H1 (cell line): ENCODE measurements at regions not wholly inside any gene's neighbourhood (a gene's known extent, or its start where the extent isn't known, plus 50 kb on each side); places are given as distances from the start of the nearest gene placed in this dataset.

Experiments used
- CTCF ChIA-PET: fragments of 300-600 bp; sonication (Branson Sonifier 250); formaldehyde crosslinking; loops from one replicate; lab custom pipeline; 2021; ENCODE audit not compliant: partially characterized antibody; lab: Charles Lee
- POLR2A ChIA-PET: fragments of 300-600 bp; sonication (Branson Sonifier 250); formaldehyde crosslinking; loops from one replicate; lab custom pipeline; 2021; ENCODE audit warnings: inconsistent platforms; ENCODE audit not compliant: partially characterized antibody; lab: Charles Lee
- DNase-seq, 2 experiments: peaks; one replicate each; pipeline versions ENCODE4 v3.0.0 to v3.0.0-alpha.2; 2010 to 2022; ENCODE audit warnings: low spot score in 2 of 2, low read depth in 1 of 2, mixed read lengths in 1 of 2
- FAIRE-seq: peaks from 2 replicates; lab custom pipeline; 2011; peaks lifted over from hg19 to GRCh38; lab: Jason Lieb, UNC
- H2AFZ ChIP-seq: 2 replicates; pipeline ENCODE4 v1.8.1; 2012; ENCODE audit warnings: low read length, inconsistent platforms
- H2AK5ac ChIP-seq: 2 replicates; pipeline ENCODE4 v1.6.1; 2013; ENCODE audit warnings: low read depth, low read length
- H2BK120ac ChIP-seq: replicated peaks from 2 replicates; pipeline ENCODE3; 2013; ENCODE audit warnings: low read depth, low read length, inconsistent platforms
- H2BK12ac ChIP-seq: 2 replicates; pipeline ENCODE4 v1.6.1; 2013; ENCODE audit warnings: low read depth, low read length
- H2BK15ac ChIP-seq: 2 replicates; pipeline ENCODE4 v1.6.1; 2013; ENCODE audit warnings: low read length
- H2BK20ac ChIP-seq: 2 replicates; pipeline ENCODE4 v1.6.1; 2013; ENCODE audit warnings: low read length
- H2BK5ac ChIP-seq: 2 replicates; pipeline ENCODE4 v1.6.1; 2013; ENCODE audit warnings: low read depth, low read length
- H3K14ac ChIP-seq: 2 replicates; pipeline ENCODE4 v1.6.1; 2013; ENCODE audit warnings: inconsistent platforms; ENCODE audit not compliant: insufficient read length
- H3K18ac ChIP-seq: 2 replicates; pipeline ENCODE4 v1.6.1; 2013; ENCODE audit warnings: low read length; ENCODE audit errors: extremely low read depth
- H3K23ac ChIP-seq: 2 replicates; pipeline ENCODE4 v1.6.1; 2013; ENCODE audit warnings: inconsistent platforms; ENCODE audit not compliant: insufficient read length
- H3K23me2 ChIP-seq: 2 replicates; pipeline ENCODE4 v1.6.1; 2013; ENCODE audit warnings: low read depth, low read length
- H3K27ac ChIP-seq: 2 replicates; pipeline ENCODE4 v1.6.1; 2011; ENCODE audit warnings: low read depth, low read length, inconsistent platforms
- H3K27me3 ChIP-seq, 4 experiments: replicated peaks in 1 of 4; 1 replicate in 1 of 4; 2 replicates in 3 of 4; pipeline versions ENCODE4 v1.6.1 to v1.8.1; 2011 to 2013; ENCODE audit warnings: low read length in 3 of 4, mild to moderate bottlenecking in 3 of 4, inconsistent platforms in 2 of 4, mixed read lengths in 2 of 4, moderate library complexity in 1 of 4; ENCODE audit not compliant: control insufficient read depth in 3 of 4, insufficient read depth in 3 of 4; ENCODE audit errors: extremely low read depth in 1 of 4
- H3K36me3 ChIP-seq, 4 experiments: 2 replicates each; pipeline versions ENCODE4 v1.6.1 to v1.8.1; 2011 to 2013; ENCODE audit warnings: mild to moderate bottlenecking in 4 of 4, low read length in 3 of 4, moderate library complexity in 2 of 4, control low read depth in 1 of 4, inconsistent platforms in 1 of 4; ENCODE audit not compliant: insufficient read depth in 4 of 4, control insufficient read depth in 2 of 4
- H3K4ac ChIP-seq: replicated peaks from 2 replicates; pipeline ENCODE3; 2013; ENCODE audit warnings: low read length, low read depth, mixed read lengths, inconsistent platforms; ENCODE audit not compliant: insufficient read length
- H3K4me1 ChIP-seq, 4 experiments: replicated peaks in 1 of 4; 1 replicate in 1 of 4; 2 replicates in 3 of 4; pipeline versions ENCODE4 v1.6.1 to v1.8.1; 2011 to 2013; ENCODE audit warnings: low read length in 3 of 4, inconsistent platforms in 2 of 4, mixed read lengths in 1 of 4; ENCODE audit not compliant: insufficient read depth in 4 of 4, control insufficient read depth in 3 of 4
- H3K4me2 ChIP-seq, 2 experiments: 2 replicates each; pipeline versions ENCODE4 v1.6.1 to v1.8.1; 2011 to 2013; ENCODE audit warnings: low read depth in 2 of 2, low read length in 2 of 2, control low read depth in 1 of 2, inconsistent platforms in 1 of 2, mild to moderate bottlenecking in 1 of 2; ENCODE audit not compliant: insufficient read depth in 1 of 2
- H3K4me3 ChIP-seq, 4 experiments: fragments of 200-600, 300-600 bp in 1 of 4; sonication (generic), shearing (Covaris generic), sonication (Bioruptor Twin) in 1 of 4; 2 replicates each; pipeline versions ENCODE4 v1.5.1 to v1.8.1; 2011 to 2016; ENCODE audit warnings: low read length in 4 of 4, low read depth in 3 of 4, control low read depth in 2 of 4, inconsistent platforms in 2 of 4, mild to moderate bottlenecking in 2 of 4, mixed read lengths in 1 of 4, moderate library complexity in 1 of 4; ENCODE audit not compliant: insufficient read depth in 2 of 4; ENCODE audit errors: extremely low read depth in 1 of 4
- H3K56ac ChIP-seq: replicated peaks from 2 replicates; pipeline ENCODE3; 2013; ENCODE audit warnings: low read depth, mild to moderate bottlenecking, mixed read lengths, low read length, inconsistent platforms; ENCODE audit not compliant: insufficient read length
- H3K79me1 ChIP-seq: 2 replicates; pipeline ENCODE4 v1.6.1; 2013; ENCODE audit warnings: low read depth, low read length, control low read depth
- H3K79me2 ChIP-seq, 2 experiments: 2 replicates each; pipeline versions ENCODE4 v1.6.1 to v1.8.1; 2012 to 2013; ENCODE audit warnings: low read length in 2 of 2, mild to moderate bottlenecking in 2 of 2, inconsistent platforms in 1 of 2; ENCODE audit not compliant: insufficient read depth in 2 of 2, control insufficient read depth in 1 of 2
- H3K9ac ChIP-seq, 4 experiments: replicated peaks in 1 of 4; 1 replicate in 1 of 4; 2 replicates in 3 of 4; pipeline versions ENCODE4 v1.6.1 to v1.8.1; 2011 to 2013; ENCODE audit warnings: low read depth in 3 of 4, low read length in 3 of 4, control low read depth in 2 of 4, mild to moderate bottlenecking in 2 of 4, moderate library complexity in 2 of 4, inconsistent platforms in 1 of 4; ENCODE audit errors: extremely low read depth in 1 of 4
- H3K9me3 ChIP-seq, 2 experiments: 2 replicates each; pipeline versions ENCODE4 v1.6.1 to v1.8.1; 2012 to 2013; ENCODE audit warnings: mild to moderate bottlenecking in 2 of 2, moderate library complexity in 2 of 2, control low read depth in 1 of 2, inconsistent platforms in 1 of 2, low read depth in 1 of 2, low read length in 1 of 2, mixed read lengths in 1 of 2; ENCODE audit not compliant: insufficient read depth in 2 of 2
- H4K20me1 ChIP-seq, 2 experiments: replicated peaks in 1 of 2; 2 replicates each; pipeline versions ENCODE3 to v1.8.1; 2011 to 2013; ENCODE audit warnings: inconsistent platforms in 2 of 2, low read length in 2 of 2, mild to moderate bottlenecking in 1 of 2; ENCODE audit not compliant: insufficient read depth in 2 of 2, control insufficient read depth in 1 of 2
- H4K5ac ChIP-seq: 2 replicates; pipeline ENCODE4 v1.6.1; 2013; ENCODE audit warnings: low read length, low read depth, mixed read lengths, inconsistent platforms; ENCODE audit not compliant: insufficient read length
- H4K8ac ChIP-seq: 2 replicates; pipeline ENCODE4 v1.8.0; 2013; ENCODE audit warnings: mild to moderate bottlenecking, moderate library complexity, low read length, inconsistent platforms; ENCODE audit not compliant: insufficient read depth; ENCODE audit errors: extremely low read depth
- H4K91ac ChIP-seq: replicated peaks from 2 replicates; pipeline ENCODE3; 2013; ENCODE audit warnings: low read length, mixed read lengths, inconsistent platforms; ENCODE audit not compliant: insufficient read length
- BCL11A ChIP-seq, 2 experiments: IDR thresholded peaks; one replicate each; pipeline ENCODE4 v1.6.1; 2011; ENCODE audit warnings: low read depth in 2 of 2, low read length in 2 of 2, mild to moderate bottlenecking in 2 of 2
- BRCA1 ChIP-seq: IDR thresholded peaks from 2 replicates; pipeline ENCODE4 v1.6.1; 2012; ENCODE audit warnings: low read depth, low read length, improper control_type of control experiment
- CHD2 ChIP-seq: IDR thresholded peaks from 2 replicates; pipeline ENCODE4 v1.6.1; 2012; ENCODE audit warnings: low read length, improper control_type of control experiment
- HDAC2 ChIP-seq, 2 experiments: fragments of 300-600 bp in 1 of 2; sonication (generic) in 1 of 2; IDR thresholded peaks; 2 replicates each; pipeline ENCODE4 v1.6.1; 2011 to 2012; ENCODE audit warnings: low read depth in 2 of 2, low read length in 2 of 2, mild to moderate bottlenecking in 2 of 2, moderate library complexity in 2 of 2, borderline replicate concordance in 1 of 2, inconsistent platforms in 1 of 2
- JUND ChIP-seq: IDR thresholded peaks from 2 replicates; pipeline ENCODE4 v1.6.1; 2011; ENCODE audit warnings: mild to moderate bottlenecking, improper control_type of control experiment, low read length
- KDM4A ChIP-seq: IDR thresholded peaks from one replicate; pipeline ENCODE4 v1.7.1; 2012; ENCODE audit warnings: low read depth, mild to moderate bottlenecking, moderate library complexity, low read length, inconsistent platforms; ENCODE audit not compliant: severe bottlenecking
- POLR2A ChIP-seq, 2 experiments: IDR thresholded peaks; 1 replicate in 1 of 2; 2 replicates in 1 of 2; pipeline ENCODE4 v1.6.1; 2011; ENCODE audit warnings: low read depth in 2 of 2, low read length in 2 of 2, mild to moderate bottlenecking in 2 of 2; ENCODE audit errors: control extremely low read depth in 1 of 2
- SAP30 ChIP-seq: fragments of 300-600 bp; sonication (generic); IDR thresholded peaks from 2 replicates; pipeline ENCODE4 v1.7.1; 2012; ENCODE audit warnings: low read length, moderate library complexity, mild to moderate bottlenecking, inconsistent platforms; ENCODE audit not compliant: insufficient read depth, insufficient replicate concordance
- SIX5 ChIP-seq: IDR thresholded peaks from 2 replicates; pipeline ENCODE4 v1.6.1; 2011; ENCODE audit warnings: mild to moderate bottlenecking, low read depth, low read length
- SP4 ChIP-seq: IDR thresholded peaks from 2 replicates; pipeline ENCODE4 v1.6.1; 2012; ENCODE audit warnings: low read length, inconsistent platforms
- TAF7 ChIP-seq: optimal IDR thresholded peaks from 2 replicates; pipeline ENCODE3; 2011; ENCODE audit warnings: low read depth, mild to moderate bottlenecking, inconsistent platforms, low read length, moderate library complexity, borderline replicate concordance
- TF ChIP-seq, protein P1 (sequence below): IDR thresholded peaks from 2 replicates; pipeline ENCODE4 v1.6.1; 2012; ENCODE audit warnings: inconsistent platforms

DNA sequence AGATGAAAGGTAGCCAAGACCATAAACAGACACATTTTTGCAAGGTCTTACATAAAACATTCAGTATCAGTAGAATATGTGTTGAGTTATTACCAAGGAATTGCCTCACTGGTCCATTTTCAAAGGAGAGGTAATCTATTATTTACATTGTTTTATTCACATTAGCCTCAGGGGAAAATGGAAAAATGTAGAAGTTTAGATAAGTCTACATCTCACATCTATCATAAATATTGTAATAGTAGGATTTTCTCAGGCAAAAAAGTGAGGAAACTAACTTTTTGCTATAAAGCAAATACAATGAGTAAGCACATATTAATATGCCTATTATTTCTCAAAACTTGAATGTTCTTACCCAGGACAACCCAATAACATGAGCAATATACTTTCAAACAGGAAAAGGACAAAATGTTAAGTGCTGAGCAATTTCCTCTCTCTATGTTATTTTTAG is 184.6 kb upstream of the AGTR1 start:
- Histone ChIP-seq H3K79me1 (no peaks in the 10 kb centered on the region), H2BK120ac (no peak overlapping the region), H4K91ac (no peak overlapping the region), H4K8ac (no peak overlapping the region), H3K27me3 (no peaks in the 10 kb centered on the region), H3K4ac (no peak overlapping the region), H3K23ac (no peak overlapping the region), H3K14ac (no peak overlapping the region), H3K36me3 (no peaks in the 10 kb centered on the region), H2BK20ac (no peak overlapping the region), H3K9me3 (no peaks in the 10 kb centered on the region), H2BK12ac (no peak overlapping the region), H3K9ac (no peak overlapping the region), H3K4me2 (no peak overlapping the region), H3K4me3 (no peak overlapping the region), H3K56ac (no peak overlapping the region), H3K27ac (no peak overlapping the region), H2BK15ac (no peak overlapping the region), H3K18ac (no peak overlapping the region), H2AFZ (no peak overlapping the region), H3K23me2 (no peaks in the 10 kb centered on the region), H4K5ac (no peak overlapping the region), H3K79me2 (no peaks in the 10 kb centered on the region), H2BK5ac (no peak overlapping the region), H4K20me1 (no peaks in the 10 kb centered on the region), H2AK5ac (no peak overlapping the region), H3K4me1 (no peaks in the 10 kb centered on the region)
- DNase-seq (no peak), FAIRE-seq (no peak)
- CTCF ChIA-PET: no interaction called here
- TF ChIP-seq, protein P1, sequence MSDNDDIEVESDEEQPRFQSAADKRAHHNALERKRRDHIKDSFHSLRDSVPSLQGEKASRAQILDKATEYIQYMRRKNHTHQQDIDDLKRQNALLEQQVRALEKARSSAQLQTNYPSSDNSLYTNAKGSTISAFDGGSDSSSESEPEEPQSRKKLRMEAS: no peak
- TF ChIP-seq KDM4A (no peak), SIX5 (no peak), HDAC2 (IDR thresholded peaks at IDR 0.05; ENCODE audit: borderline replicate concordance in 1 of 2, low read depth in 2 of 2, low read length in 2 of 2) (no peak), BRCA1 (no peak), POLR2A (IDR thresholded peaks at IDR 0.05; ENCODE audit: control extremely low read depth in 1 of 2, low read depth in 2 of 2, low read length in 2 of 2) (no peak), JUND (no peak), CHD2 (no peak), SAP30 (no peak), SP4 (no peak), BCL11A (IDR thresholded peaks at IDR 0.05; ENCODE audit: low read depth in 2 of 2, low read length in 2 of 2) (no peak), TAF7 (no peak)
- POLR2A ChIA-PET: no interaction called here
